HUES64 (cell line): ENCODE measurements at regions not wholly inside any gene's neighbourhood (a gene's known extent, or its start where the extent isn't known, plus 50 kb on each side); places are given as distances from the start of the nearest gene placed in this dataset.

Experiments
- H3K27ac ChIP-seq: 2 replicates; pipeline ENCODE4 v1.7.0; 2013; ENCODE audit warnings: low read depth, low read length, inconsistent platforms
- H3K27me3 ChIP-seq: 2 replicates; pipeline ENCODE4 v1.6.1; 2013; ENCODE audit warnings: mild to moderate bottlenecking, low read length; ENCODE audit not compliant: insufficient read depth
- H3K36me3 ChIP-seq: 2 replicates; pipeline ENCODE4 v1.6.1; 2013; ENCODE audit warnings: mild to moderate bottlenecking, low read length; ENCODE audit not compliant: insufficient read depth
- H3K4me1 ChIP-seq: 2 replicates; pipeline ENCODE4 v1.6.1; 2013; ENCODE audit warnings: mild to moderate bottlenecking, low read length, moderate library complexity; ENCODE audit not compliant: insufficient read depth
- H3K4me3 ChIP-seq: 2 replicates; pipeline ENCODE4 v1.5.1; 2013; ENCODE audit warnings: mild to moderate bottlenecking, low read length, moderate library complexity
- H3K9ac ChIP-seq: 2 replicates; pipeline ENCODE4 v1.6.1; 2013; ENCODE audit warnings: mild to moderate bottlenecking, low read depth, low read length
- H3K9me3 ChIP-seq: 2 replicates; pipeline ENCODE4 v1.6.1; 2013; ENCODE audit warnings: low read depth, low read length; ENCODE audit not compliant: insufficient read depth
- WGBS: fragments of 150-250, 120-280 bp; methylation state at CpG from one replicate; pipeline ENCODE4 v1.1.7; 2013; ENCODE audit warnings: missing lambda C conversion rate; 5-methylcytosine and 5-hydroxymethylcytosine counted together

GRCh38 chr9:18366184-18366583, 107.8 kb upstream of the ADAMTSL1 start:
- H3K27me3 ChIP-seq: no peaks in the 10 kb centered on the region
- H3K36me3 ChIP-seq: no peaks in the 10 kb centered on the region
- no peak overlapping the region for H3K4me3 ChIP-seq
- H3K27ac ChIP-seq: no peak overlapping the region
- H3K4me1 ChIP-seq: no peaks in the 10 kb centered on the region
- WGBS: 97% methylated on average over 3 of the region's 3 CpGs
- H3K9me3 ChIP-seq: no peaks in the 10 kb centered on the region
- H3K9ac ChIP-seq: no peak overlapping the region

GRCh38 chr9:18368206-18368605, 105.7 kb upstream of the ADAMTSL1 start:
- Histone ChIP-seq H3K27me3 (no peaks in the 10 kb centered on the region), H3K36me3 (no peaks in the 10 kb centered on the region), H3K9ac (no peak overlapping the region), H3K4me3 (no peak overlapping the region), H3K9me3 (no peaks in the 10 kb centered on the region), H3K27ac (no peak overlapping the region), H3K4me1 (no peaks in the 10 kb centered on the region)
- WGBS: 95% methylated on average over 4 of the region's 4 CpGs

DNA sequence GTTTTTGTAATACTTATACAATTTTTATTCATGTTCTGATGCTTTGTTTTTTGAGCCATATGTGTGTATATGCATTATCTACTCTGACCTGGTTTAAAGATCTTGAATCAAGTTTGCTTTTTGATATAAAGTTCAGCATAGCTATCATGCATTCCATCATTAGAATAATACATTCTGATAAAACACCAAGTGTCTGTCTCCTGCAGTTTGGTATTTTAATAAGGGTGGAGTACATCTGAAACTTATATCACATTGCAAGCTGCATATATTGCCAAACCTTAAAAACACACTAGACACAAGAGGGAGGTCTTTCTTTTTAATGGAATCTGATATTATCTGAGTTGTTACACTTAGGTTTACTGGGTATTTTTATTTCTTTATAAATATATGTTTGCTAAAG, 102.8 kb upstream of the ADAMTSL1 start:
- Histone ChIP-seq H3K9ac (no peak overlapping the region), H3K27me3 (no peaks in the 10 kb centered on the region), H3K4me3 (no peak overlapping the region), H3K4me1 (no peaks in the 10 kb centered on the region), H3K27ac (no peak overlapping the region), H3K36me3 (no peaks in the 10 kb centered on the region), H3K9me3 (no peaks in the 10 kb centered on the region)

- no peaks in the 10 kb centered on the region for H3K9me3 ChIP-seq
- no peaks in the 10 kb centered on the region for H3K4me1 ChIP-seq
- no peaks in the 10 kb centered on the region for H3K36me3 ChIP-seq
- H3K9ac ChIP-seq: no peak overlapping the region
- WGBS: 85% methylated on average over 2 of the region's 3 CpGs
- no peak overlapping the region for H3K4me3 ChIP-seq
- H3K27me3 ChIP-seq: no peaks in the 10 kb centered on the region
- no peak overlapping the region for H3K27ac ChIP-seq
These were observed 102.3 kb upstream of the ADAMTSL1 start for GRCh38 chr9:18371621-18372020.

- H3K27ac ChIP-seq: peak overlapping the region; percentile 36; the same call in 1 of the 2 replicates
- 81% methylated on average over 5 of the region's 5 CpGs for WGBS
- no peak overlapping the region for H3K4me3 ChIP-seq
- H3K9me3 ChIP-seq: no peaks in the 10 kb centered on the region
- no peaks in the 10 kb centered on the region for H3K36me3 ChIP-seq
- no peak overlapping the region for H3K9ac ChIP-seq
- H3K27me3 ChIP-seq: no peaks in the 10 kb centered on the region
- H3K4me1 ChIP-seq: peaks cover 18% of the 10 kb centered on the region
These were observed 94.7 kb upstream of the ADAMTSL1 start for GRCh38 chr9:18379073-18379811.

- Histone ChIP-seq H3K27ac (no peak overlapping the region), H3K36me3 (no peaks in the 10 kb centered on the region), H3K4me3 (no peak overlapping the region), H3K27me3 (no peaks in the 10 kb centered on the region), H3K9me3 (no peaks in the 10 kb centered on the region), H3K9ac (no peak overlapping the region), H3K4me1 (peaks cover 18% of the 10 kb centered on the region)
- WGBS: 96% methylated on average over 4 of the region's 4 CpGs
These were observed 91.7 kb upstream of the ADAMTSL1 start for GRCh38 chr9:18382243-18382642.

- H3K4me3 ChIP-seq: no peak overlapping the region
- 90% methylated on average over 4 of the region's 4 CpGs for WGBS
- no peaks in the 10 kb centered on the region for H3K36me3 ChIP-seq
These were observed 89.9 kb upstream of the ADAMTSL1 start for GRCh38 chr9:18384066-18384465.

GRCh38 chr9:18385696-18386490, 88.1 kb upstream of the ADAMTSL1 start:
- no peak overlapping the region for H3K27ac ChIP-seq
- WGBS: 95% methylated on average over 5 of the region's 6 CpGs
- no peaks in the 10 kb centered on the region; the same call in 1 of the 2 replicates for H3K4me1 ChIP-seq
- H3K27me3 ChIP-seq: no peaks in the 10 kb centered on the region
- no peak overlapping the region for H3K4me3 ChIP-seq
- no peaks in the 10 kb centered on the region for H3K9me3 ChIP-seq
- no peaks in the 10 kb centered on the region for H3K36me3 ChIP-seq
- no peak overlapping the region for H3K9ac ChIP-seq

More at GRCh38 chr9:18384066-18384465, 89.9 kb upstream of the ADAMTSL1 start:
- H3K27me3 ChIP-seq: no peaks in the 10 kb centered on the region
- peaks cover 14% of the 10 kb centered on the region for H3K4me1 ChIP-seq
- no peak overlapping the region for H3K9ac ChIP-seq
- no peaks in the 10 kb centered on the region for H3K9me3 ChIP-seq
- H3K27ac ChIP-seq: no peak overlapping the region

- no peak overlapping the region for H3K9ac ChIP-seq
- no peaks in the 10 kb centered on the region for H3K27me3 ChIP-seq
- H3K9me3 ChIP-seq: no peaks in the 10 kb centered on the region
- peaks cover 7% of the 10 kb centered on the region; the same call in 1 of the 2 replicates for H3K4me1 ChIP-seq
- no peaks in the 10 kb centered on the region for H3K36me3 ChIP-seq
- no peak overlapping the region for H3K4me3 ChIP-seq
- WGBS: 78% methylated on average over 4 of the region's 4 CpGs
- H3K27ac ChIP-seq: no peak overlapping the region
These were observed 83.6 kb upstream of the ADAMTSL1 start for GRCh38 chr9:18390393-18390792.

- H3K4me1 ChIP-seq: peaks cover 7% of the 10 kb centered on the region; the same call in 1 of the 2 replicates
- no peak overlapping the region for H3K9ac ChIP-seq
- no peak overlapping the region for H3K27ac ChIP-seq
- no peaks in the 10 kb centered on the region for H3K27me3 ChIP-seq
- no peaks in the 10 kb centered on the region for H3K9me3 ChIP-seq
- H3K4me3 ChIP-seq: no peak overlapping the region
- no peaks in the 10 kb centered on the region for H3K36me3 ChIP-seq
- 97% methylated on average over 4 of the region's 4 CpGs for WGBS
These were observed 80.4 kb upstream of the ADAMTSL1 start for GRCh38 chr9:18393340-18394130.

DNA sequence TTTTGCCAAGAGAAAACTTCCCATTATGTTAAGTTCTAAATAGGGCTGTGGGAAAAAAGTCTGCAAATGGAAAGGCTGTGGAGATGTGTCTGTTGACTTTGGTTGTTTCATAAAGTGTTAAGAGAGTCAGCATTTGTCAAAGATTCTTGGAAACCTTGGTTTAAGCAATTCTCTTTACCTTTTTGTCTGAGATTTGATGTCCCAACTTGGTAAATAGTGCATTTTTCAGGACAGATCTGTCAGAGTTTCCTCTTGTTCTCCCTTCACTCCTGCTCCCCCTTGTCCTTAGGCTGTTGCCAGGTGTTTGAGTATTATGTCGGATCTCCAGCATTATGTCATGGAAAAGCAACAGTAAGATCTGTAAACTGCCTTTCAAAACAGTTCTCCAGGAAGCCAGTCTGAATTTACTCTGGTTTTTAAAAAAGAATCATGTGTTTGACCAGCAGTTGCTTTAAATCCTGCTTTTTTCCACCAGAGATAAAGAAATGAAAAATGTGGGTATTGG, 79.1 kb upstream of the ADAMTSL1 start:
- H3K36me3 ChIP-seq: no peaks in the 10 kb centered on the region
- H3K9me3 ChIP-seq: no peaks in the 10 kb centered on the region
- H3K4me3 ChIP-seq: no peak overlapping the region
- WGBS: 95% methylated on average over 1 of the region's 1 CpG
- H3K4me1 ChIP-seq: peaks cover 7% of the 10 kb centered on the region; the same call in 1 of the 2 replicates
- no peak overlapping the region for H3K9ac ChIP-seq
- no peaks in the 10 kb centered on the region for H3K27me3 ChIP-seq
- no peak overlapping the region for H3K27ac ChIP-seq
